ENCODE measurements at regions not wholly inside any gene's neighbourhood (a gene's known extent, or its start where the extent isn't known, plus 50 kb on each side); places are given as distances from the start of the nearest gene placed in this dataset.
"Not testable (repeated sequence)": the region's sequence is repeated elsewhere in the genome, so short reads cannot be mapped to it uniquely, and the experiment has no call there.

GRCh38 chr14:43532825-43533416 is 974.2 kb downstream of the FSCB start:
- DNase-seq, result no peak

GRCh38 chr14:43528321-43528720 is 978.8 kb downstream of the FSCB start:
- no peak for DNase-seq

- DNase-seq, result no peak
These were observed 981.4 kb downstream of the FSCB start for GRCh38 chr14:43525658-43526057.

GRCh38 chr14:43522901-43523300 is 984.2 kb downstream of the FSCB start:
- DNase-seq, result no peak

- no peak for DNase-seq
These were observed 984.9 kb downstream of the FSCB start for GRCh38 chr14:43522191-43522590.

- DNase-seq, result no peak
These were observed 1003.6 kb downstream of the FSCB start for GRCh38 chr14:43503508-43503907.

- not testable (repeated sequence) for DNase-seq
These were observed 1014.7 kb downstream of the FSCB start for GRCh38 chr14:43492359-43492758.

GRCh38 chr14:43483415-43483814 is 1023.7 kb downstream of the FSCB start:
- no peak for DNase-seq

GRCh38 chr14:43481864-43482263 is 1025.2 kb downstream of the FSCB start:
- no peak for DNase-seq

GRCh38 chr14:43480976-43481375 is 1026.1 kb downstream of the FSCB start:
- no peak for DNase-seq

GRCh38 chr14:43479596-43480195 is 1027.4 kb downstream of the FSCB start:
- DNase-seq, result no peak

- DNase-seq, result no peak
These were observed 1030.3 kb downstream of the FSCB start for GRCh38 chr14:43476822-43477221.

- no peak for DNase-seq
These were observed 1031.3 kb downstream of the FSCB start for GRCh38 chr14:43475757-43476156.

GRCh38 chr14:43471595-43471994 is 1035.5 kb downstream of the FSCB start:
- no peak for DNase-seq

GRCh38 chr14:43464968-43465367 is 1042.1 kb downstream of the FSCB start:
- no peak for DNase-seq

- DNase-seq, result no peak
These were observed 1057.8 kb downstream of the FSCB start for GRCh38 chr14:43449291-43449690.

- DNase-seq, result no peak
These were observed 1069.0 kb downstream of the FSCB start for GRCh38 chr14:43438056-43438455.

- no peak for DNase-seq
These were observed 1088.8 kb downstream of the FSCB start for GRCh38 chr14:43418324-43418723.

GRCh38 chr14:43413084-43413483 is 1094.0 kb downstream of the FSCB start:
- no peak for DNase-seq

GRCh38 chr14:43411841-43412240 is 1095.2 kb downstream of the FSCB start:
- no peak for DNase-seq

GRCh38 chr14:43410631-43411030 is 1096.5 kb downstream of the FSCB start:
- DNase-seq, result no peak

- DNase-seq, result no peak
These were observed 1098.6 kb downstream of the FSCB start for GRCh38 chr14:43408472-43408871.

- no peak for DNase-seq
These were observed 1099.4 kb downstream of the FSCB start for GRCh38 chr14:43407706-43408105.

- no peak for DNase-seq
These were observed 1100.2 kb downstream of the FSCB start for GRCh38 chr14:43406931-43407330.

- DNase-seq, result no peak
These were observed 1107.8 kb downstream of the FSCB start for GRCh38 chr14:43399289-43399688.
